ENCODE measurements at regions not wholly inside any gene's neighbourhood (a gene's known extent, or its start where the extent isn't known, plus 50 kb on each side); places are given as distances from the start of the nearest gene placed in this dataset.

- DNase-seq (ENCODE audit: low spot score) = no peak
Observed at GRCh38 chr15:58271410-58271809, 133.2 kb downstream of the AQP9 start.

- DNase-seq (ENCODE audit: low spot score) = no peak
Observed at GRCh38 chr15:58273104-58273503, 134.9 kb downstream of the AQP9 start.

- no peak for DNase-seq (ENCODE audit: low spot score)
Observed at GRCh38 chr15:58274885-58275284, 136.7 kb downstream of the AQP9 start.

GRCh38 chr15:58275785-58276184, 137.6 kb downstream of the AQP9 start:
- no peak for DNase-seq (ENCODE audit: low spot score)

- no peak for DNase-seq (ENCODE audit: low spot score)
Observed at GRCh38 chr15:58276924-58277323, 138.7 kb downstream of the AQP9 start.

GRCh38 chr15:58277333-58277732, 139.2 kb downstream of the AQP9 start:
- no peak for DNase-seq (ENCODE audit: low spot score)

- no peak for DNase-seq (ENCODE audit: low spot score)
Observed at GRCh38 chr15:58279106-58279505, 140.9 kb downstream of the AQP9 start.

GRCh38 chr15:58279654-58280053, 141.5 kb downstream of the AQP9 start:
- no peak for DNase-seq (ENCODE audit: low spot score)

GRCh38 chr15:58282060-58282708, 144.0 kb downstream of the AQP9 start:
- DNase-seq (ENCODE audit: low spot score) = no peak

- no peak for DNase-seq (ENCODE audit: low spot score)
Observed at GRCh38 chr15:58283302-58283701, 145.1 kb downstream of the AQP9 start.

GRCh38 chr15:58284293-58284692, 146.1 kb downstream of the AQP9 start:
- no peak for DNase-seq (ENCODE audit: low spot score)

GRCh38 chr15:58285212-58285920, 146.4 kb upstream of the LIPC start:
- DNase-seq (ENCODE audit: low spot score) = no peak

GRCh38 chr15:58285921-58286278, 145.9 kb upstream of the LIPC start:
- no peak for DNase-seq (ENCODE audit: low spot score)

- no peak for DNase-seq (ENCODE audit: low spot score)
Observed at GRCh38 chr15:58286523-58286922, 145.3 kb upstream of the LIPC start.

- no peak for DNase-seq (ENCODE audit: low spot score)
Observed at GRCh38 chr15:58287891-58288290, 143.9 kb upstream of the LIPC start.

GRCh38 chr15:58288592-58288991, 143.2 kb upstream of the LIPC start:
- DNase-seq (ENCODE audit: low spot score) = no peak

- no peak for DNase-seq (ENCODE audit: low spot score)
Observed at GRCh38 chr15:58291848-58292247, 139.9 kb upstream of the LIPC start.

- DNase-seq (ENCODE audit: low spot score) = no peak
Observed at GRCh38 chr15:58292751-58293175, 139.0 kb upstream of the LIPC start.

GRCh38 chr15:58293622-58294550, 137.9 kb upstream of the LIPC start:
- no peak for DNase-seq (ENCODE audit: low spot score)

- DNase-seq (ENCODE audit: low spot score) = no peak
Observed at GRCh38 chr15:58294681-58295254, 137.0 kb upstream of the LIPC start.

- DNase-seq (ENCODE audit: low spot score) = no peak
Observed at GRCh38 chr15:58295637-58296215, 136.1 kb upstream of the LIPC start.

GRCh38 chr15:58296276-58296675, 135.5 kb upstream of the LIPC start:
- no peak for DNase-seq (ENCODE audit: low spot score)

Data from kidney capillary endothelial cell (primary cell).